DOHH2 (cell line): ENCODE measurements at regions not wholly inside any gene's neighbourhood (a gene's known extent, or its start where the extent isn't known, plus 50 kb on each side); places are given as distances from the start of the nearest gene placed in this dataset.

Experiments used
- H3F3A ChIP-seq: fragments of 200-600 bp; sonication (generic), shearing (Covaris generic); 2 replicates; pipeline ENCODE4 v1.6.0; 2016; ENCODE audit warnings: antibody characterized with exemption, mild to moderate bottlenecking; ENCODE audit not compliant: control insufficient read depth, insufficient read depth
- H3K27ac ChIP-seq: fragments of 200-600 bp; sonication (generic); 2 replicates; pipeline ENCODE4 v1.5.1; 2014; ENCODE audit warnings: low read depth, mild to moderate bottlenecking, low read length, moderate library complexity
- H3K27me3 ChIP-seq: fragments of 200-600 bp; sonication (generic); 2 replicates; pipeline ENCODE4 v1.6.1; 2014; ENCODE audit warnings: mild to moderate bottlenecking, low read length, mixed read lengths; ENCODE audit not compliant: control insufficient read depth
- H3K36me3 ChIP-seq: fragments of 200-600 bp; sonication (generic); 2 replicates; pipeline ENCODE4 v1.6.1; 2014; ENCODE audit warnings: mild to moderate bottlenecking, low read length, moderate library complexity, mixed read lengths; ENCODE audit not compliant: control insufficient read depth
- H3K4me1 ChIP-seq: fragments of 200-600 bp; sonication (generic); 2 replicates; pipeline ENCODE4 v1.6.1; 2014; ENCODE audit warnings: mild to moderate bottlenecking, low read length, mixed read lengths; ENCODE audit not compliant: control insufficient read depth
- H3K4me2 ChIP-seq: fragments of 200-600 bp; sonication (generic); 2 replicates; pipeline ENCODE4 v1.6.0; 2014; ENCODE audit warnings: mild to moderate bottlenecking, low read length, moderate library complexity
- H3K4me3 ChIP-seq: fragments of 200-600 bp; sonication (generic); 2 replicates; pipeline ENCODE4 v1.5.1; 2014; ENCODE audit warnings: mild to moderate bottlenecking, low read length, mixed read lengths
- H3K79me2 ChIP-seq: fragments of 200-600 bp; sonication (generic); 2 replicates; pipeline ENCODE4 v1.6.1; 2014; ENCODE audit warnings: mild to moderate bottlenecking, low read length, mixed read lengths; ENCODE audit not compliant: control insufficient read depth
- H3K9me2 ChIP-seq: fragments of 200-600 bp; sonication (generic); replicated peaks from 2 replicates; pipeline ENCODE4 v1.6.1; 2014; ENCODE audit warnings: mild to moderate bottlenecking, low read length, mixed read lengths; ENCODE audit not compliant: control insufficient read depth
- H3K9me3 ChIP-seq: fragments of 200-600 bp; sonication (generic); 2 replicates; pipeline ENCODE4 v1.6.1; 2014; ENCODE audit warnings: antibody characterized with exemption, low read length, mixed read lengths; ENCODE audit not compliant: control insufficient read depth, insufficient read depth
- H4K20me1 ChIP-seq: fragments of 200-600 bp; sonication (generic); 2 replicates; pipeline ENCODE4 v1.6.0; 2014; ENCODE audit warnings: low read depth, mild to moderate bottlenecking, antibody characterized with exemption, low read length, moderate library complexity; ENCODE audit not compliant: control insufficient read depth, insufficient read depth
- CTCF ChIP-seq: fragments of 200-600 bp; sonication (generic); IDR thresholded peaks from one replicate; pipeline ENCODE4 v1.5.1; 2014; ENCODE audit warnings: antibody characterized with exemption, mild to moderate bottlenecking, low read depth, low read length; ENCODE audit not compliant: poor library complexity, severe bottlenecking
- EZH2phosphoT487 ChIP-seq: fragments of 200-600 bp; sonication (generic); IDR thresholded peaks from 2 replicates; pipeline ENCODE4 v1.6.1; 2017; ENCODE audit warnings: borderline replicate concordance, mild to moderate bottlenecking, antibody characterized with exemption, low read length, moderate library complexity, mixed read lengths

GRCh38 chr7:10860516-10860915 is 113.2 kb upstream of the PHF14 start:
- TF ChIP-seq CTCF: no peak
- no peak for TF ChIP-seq EZH2phosphoT487
- H3K27ac ChIP-seq: no peak overlapping the region
- no peaks in the 10 kb centered on the region for H3F3A ChIP-seq
- H3K4me3 ChIP-seq: no peak overlapping the region
- H3K27me3 ChIP-seq: 0 out of 2 replicates have a peak, but pooled peaks cover 4% of the 10 kb centered on the region
- no peaks in the 10 kb centered on the region for H3K9me2 ChIP-seq
- no peaks in the 10 kb centered on the region for H3K9me3 ChIP-seq
- H3K4me2 ChIP-seq: no peak overlapping the region
- H3K4me1 ChIP-seq: no peaks in the 10 kb centered on the region
- H4K20me1 ChIP-seq: no peaks in the 10 kb centered on the region
- H3K79me2 ChIP-seq: no peaks in the 10 kb centered on the region
- no peaks in the 10 kb centered on the region for H3K36me3 ChIP-seq

- H3K79me2 ChIP-seq: no peaks in the 10 kb centered on the region
- H3K4me1 ChIP-seq: no peaks in the 10 kb centered on the region
- no peak overlapping the region for H3K4me3 ChIP-seq
- no peaks in the 10 kb centered on the region for H3K9me2 ChIP-seq
- no peak overlapping the region for H3K4me2 ChIP-seq
- H3F3A ChIP-seq: no peaks in the 10 kb centered on the region
- TF ChIP-seq CTCF (no peak), EZH2phosphoT487 (no peak)
- 0 out of 2 replicates have a peak, but pooled peaks cover 11% of the 10 kb centered on the region for H3K27me3 ChIP-seq
- no peak overlapping the region for H3K27ac ChIP-seq
- H3K9me3 ChIP-seq: no peaks in the 10 kb centered on the region
- H3K36me3 ChIP-seq: no peaks in the 10 kb centered on the region
- no peaks in the 10 kb centered on the region for H4K20me1 ChIP-seq
These were observed 110.2 kb upstream of the PHF14 start for GRCh38 chr7:10863476-10863875.

GRCh38 chr7:10874666-10875065 is 99.0 kb upstream of the PHF14 start:
- Histone ChIP-seq H3K4me2 (no peak overlapping the region), H3K27ac (no peak overlapping the region)

More at GRCh38 chr7:10874666-10875065, 99.0 kb upstream of the PHF14 start:
- H3K9me2 ChIP-seq: no peaks in the 10 kb centered on the region
- no peaks in the 10 kb centered on the region for H3F3A ChIP-seq
- TF ChIP-seq CTCF (no peak), EZH2phosphoT487 (no peak)
- no peaks in the 10 kb centered on the region for H3K36me3 ChIP-seq
- H3K4me3 ChIP-seq: no peak overlapping the region
- no peaks in the 10 kb centered on the region for H3K79me2 ChIP-seq
- no peaks in the 10 kb centered on the region for H4K20me1 ChIP-seq
- no peaks in the 10 kb centered on the region for H3K9me3 ChIP-seq
- H3K27me3 ChIP-seq: peaks cover 15% of the 10 kb centered on the region; the same call in 1 of the 2 replicates
- H3K4me1 ChIP-seq: no peaks in the 10 kb centered on the region
